SK-N-SH treated with all-trans-retinoic acid at 6 μM for 48 hours (cell line): ENCODE measurements at regions not wholly inside any gene's neighbourhood (a gene's known extent, or its start where the extent isn't known, plus 50 kb on each side); places are given as distances from the start of the nearest gene placed in this dataset.

Experiments used
- ATAC-seq: fragments of 200-7000 bp; cut with Tn5 transposase; 3 replicates; pipeline ENCODE4 v1.9.1; 2020; ENCODE audit warnings: mild to moderate bottlenecking, moderate library complexity
- ARNTL ChIP-seq: fragments of 450-650 bp; formaldehyde crosslinking; IDR thresholded peaks from 2 replicates; pipeline ENCODE4 v1.5.0; 2020; ENCODE audit warnings: low read depth, mild to moderate bottlenecking, moderate library complexity, borderline replicate concordance
- BACH2 ChIP-seq: fragments of 250-450 bp; sonication (Bioruptor Pico); IDR thresholded peaks from 2 replicates; pipeline ENCODE4 v1.9.0; 2021; ENCODE audit warnings: mild to moderate bottlenecking, borderline replicate concordance
- CREB5 ChIP-seq: fragments of 250-450 bp; sonication (Bioruptor Pico); IDR thresholded peaks from 2 replicates; pipeline ENCODE4 v1.5.1; 2020; ENCODE audit warnings: low read depth, mild to moderate bottlenecking, moderate library complexity
- CSDC2 ChIP-seq: fragments of 250-450 bp; sonication (Bioruptor Pico); IDR thresholded peaks from 2 replicates; pipeline ENCODE4 v1.5.0; 2020; ENCODE audit warnings: mild to moderate bottlenecking, moderate library complexity
- CSRNP3 ChIP-seq: fragments of 250-450 bp; sonication (Bioruptor Pico); IDR thresholded peaks from 2 replicates; pipeline ENCODE4 v1.5.1; 2021; ENCODE audit warnings: mild to moderate bottlenecking, moderate library complexity
- ESRRG ChIP-seq: fragments of 250-450 bp; sonication (Bioruptor Pico); IDR thresholded peaks from 2 replicates; pipeline ENCODE4 v1.6.1; 2021; ENCODE audit warnings: mild to moderate bottlenecking
- GLIS3 ChIP-seq: fragments of 250-450 bp; sonication (Bioruptor Pico); IDR thresholded peaks from 2 replicates; pipeline ENCODE4 v1.5.0; 2020; ENCODE audit warnings: mild to moderate bottlenecking, moderate library complexity
- ISL1 ChIP-seq: fragments of 250-450 bp; sonication (Bioruptor Pico); IDR thresholded peaks from 2 replicates; pipeline ENCODE4 v2.1.2; 2022; ENCODE audit warnings: mild to moderate bottlenecking, moderate library complexity
- OSR1 ChIP-seq: fragments of 250-450 bp; sonication (Bioruptor Pico); IDR thresholded peaks from 2 replicates; pipeline ENCODE4 v1.8.0; 2022; ENCODE audit warnings: moderate library complexity, mild to moderate bottlenecking, inconsistent platforms
- PATZ1 ChIP-seq: fragments of 250-450 bp; sonication (Bioruptor Pico); IDR thresholded peaks from 2 replicates; pipeline ENCODE4 v1.8.0; 2020; ENCODE audit warnings: mild to moderate bottlenecking, moderate library complexity, borderline replicate concordance
- POU6F1 ChIP-seq: fragments of 250-450 bp; sonication (Bioruptor Pico); IDR thresholded peaks from 2 replicates; pipeline ENCODE4 v1.8.0; 2021; ENCODE audit warnings: low read depth, mild to moderate bottlenecking, moderate library complexity, borderline replicate concordance
- PPARA ChIP-seq: fragments of 250-450 bp; sonication (Bioruptor Pico); IDR thresholded peaks from 2 replicates; pipeline ENCODE4 v1.5.0; 2020; ENCODE audit warnings: mild to moderate bottlenecking, borderline replicate concordance
- RARB ChIP-seq: fragments of 250-450 bp; sonication (Bioruptor Pico); IDR thresholded peaks from 2 replicates; pipeline ENCODE4 v1.8.0; 2021; ENCODE audit warnings: mild to moderate bottlenecking, moderate library complexity
- TCF4 ChIP-seq: fragments of 250-450 bp; sonication (Bioruptor Pico); IDR thresholded peaks from 2 replicates; pipeline ENCODE4 v1.8.0; 2021; ENCODE audit warnings: mild to moderate bottlenecking, moderate library complexity, borderline replicate concordance
- TOX ChIP-seq: fragments of 250-450 bp; sonication (Bioruptor Pico); IDR thresholded peaks from 2 replicates; pipeline ENCODE4 v1.8.0; 2021; ENCODE audit warnings: mild to moderate bottlenecking, moderate library complexity, borderline replicate concordance
- TSHZ2 ChIP-seq: fragments of 250-450 bp; sonication (Bioruptor Pico); IDR thresholded peaks from 2 replicates; pipeline ENCODE4 v1.5.0; 2020; ENCODE audit warnings: mild to moderate bottlenecking, moderate library complexity
- ZC3H10 ChIP-seq: fragments of 250-450 bp; sonication (Bioruptor Pico); IDR thresholded peaks from 2 replicates; pipeline ENCODE4 v1.5.1; 2021; ENCODE audit warnings: mild to moderate bottlenecking, moderate library complexity
- ZFP3 ChIP-seq: fragments of 250-450 bp; sonication (Bioruptor Pico); IDR thresholded peaks from 2 replicates; pipeline ENCODE4 v1.5.0; 2020; ENCODE audit warnings: mild to moderate bottlenecking, moderate library complexity
- ZNF565 ChIP-seq: fragments of 450-650 bp; formaldehyde crosslinking; conservative IDR thresholded peaks from 2 replicates; pipeline ENCODE4 v1.5.0; 2020; ENCODE audit warnings: low read depth, mild to moderate bottlenecking, moderate library complexity
- ZNF70 ChIP-seq: fragments of 450-650 bp; formaldehyde crosslinking; IDR thresholded peaks from 2 replicates; pipeline ENCODE4 v1.5.0; 2020; ENCODE audit warnings: mild to moderate bottlenecking, moderate library complexity

- ATAC-seq = no peak
- TF ChIP-seq RARB (CRISPR knock-in tag) (no peak), OSR1 (CRISPR knock-in tag) (no peak), BACH2 (CRISPR knock-in tag) (no peak), ZC3H10 (CRISPR knock-in tag) (no peak), CREB5 (CRISPR knock-in tag) (no peak), ZFP3 (CRISPR knock-in tag) (no peak), ZNF565 (CRISPR knock-in tag) (no peak)
- TF ChIP-seq, all 23 proteins: peak for 0
These were observed 288.6 kb upstream of the GYPC start for GRCh38 chr2:126367361-126367760.

GRCh38 chr2:126368758-126369157 is 287.2 kb upstream of the GYPC start:
- no peak for ATAC-seq
- no peak for TF ChIP-seq ARNTL
- TF ChIP-seq OSR1 (CRISPR knock-in tag) = no peak

GRCh38 chr2:126370201-126370600 is 285.8 kb upstream of the GYPC start:
- TF ChIP-seq ZNF565 (CRISPR knock-in tag) (no peak), BACH2 (CRISPR knock-in tag) (no peak), RARB (CRISPR knock-in tag) (no peak), TSHZ2 (CRISPR knock-in tag) (no peak), PPARA (CRISPR knock-in tag) (no peak), ZNF70 (no peak), PATZ1 (CRISPR knock-in tag) (no peak), POU6F1 (CRISPR knock-in tag) (no peak), CSRNP3 (CRISPR knock-in tag) (no peak), ZFP3 (CRISPR knock-in tag) (no peak), ESRRG (no peak), GLIS3 (CRISPR knock-in tag) (no peak), OSR1 (CRISPR knock-in tag) (no peak), ZC3H10 (CRISPR knock-in tag) (no peak), TCF4 (no peak), ISL1 (CRISPR knock-in tag) (no peak), CSDC2 (CRISPR knock-in tag) (no peak), TOX (no peak), CREB5 (CRISPR knock-in tag) (no peak)
- no peak for ATAC-seq
